Duodenal mucosa (tissue), 2 donors: ENCODE measurements at regions not wholly inside any gene's neighbourhood (a gene's known extent, or its start where the extent isn't known, plus 50 kb on each side); places are given as distances from the start of the nearest gene placed in this dataset.

Source experiments
- H3K27ac ChIP-seq: one replicate; pipeline ENCODE4 v1.7.0; 2013; ENCODE audit warnings: low read depth, low read length
- H3K27me3 ChIP-seq, 2 donors: one replicate each; pipeline ENCODE4 v1.7.0; 2013; ENCODE audit warnings: low read length in 2 of 2, control low read depth in 1 of 2; ENCODE audit not compliant: insufficient read depth in 2 of 2, control insufficient read depth in 1 of 2
- H3K36me3 ChIP-seq, 2 donors: one replicate each; pipeline ENCODE4 v1.7.0; 2013; ENCODE audit warnings: low read length in 2 of 2, control low read depth in 1 of 2; ENCODE audit not compliant: insufficient read depth in 2 of 2, control insufficient read depth in 1 of 2
- H3K4me1 ChIP-seq, 2 donors: one replicate each; pipeline ENCODE4 v1.7.0; 2013; ENCODE audit warnings: low read length in 2 of 2, control low read depth in 1 of 2; ENCODE audit not compliant: insufficient read depth in 2 of 2, control insufficient read depth in 1 of 2
- H3K4me3 ChIP-seq, 2 donors: one replicate each; pipeline ENCODE4 v1.7.0; 2013; ENCODE audit warnings: low read length in 2 of 2, low read depth in 1 of 2
- H3K9ac ChIP-seq, 2 donors: one replicate each; pipeline ENCODE4 v1.7.0; 2013; ENCODE audit warnings: low read length in 2 of 2, low read depth in 1 of 2
- H3K9me3 ChIP-seq, 2 donors: one replicate each; pipeline ENCODE4 v1.7.0; 2013; ENCODE audit warnings: low read length in 2 of 2, control low read depth in 1 of 2; ENCODE audit not compliant: control insufficient read depth in 1 of 2

GRCh38 chr14:95597784-95598211 is 62.9 kb downstream of the GLRX5 start:
- Histone ChIP-seq H3K9me3 (no peaks in the 10 kb centered on the region), H3K27me3 (peaks cover 23 to 29% of the 10 kb centered on the region in 2 donors), H3K9ac (no peak overlapping the region), H3K4me3 (no peak overlapping the region), H3K36me3 (no peaks in the 10 kb centered on the region), H3K4me1 (no peaks in the 10 kb centered on the region), H3K27ac (no peak overlapping the region)

GRCh38 chr14:95601650-95602049 is 66.8 kb downstream of the GLRX5 start:
- Histone ChIP-seq H3K27me3 (peaks cover 23 to 28% of the 10 kb centered on the region in 2 donors), H3K9me3 (no peaks in the 10 kb centered on the region)

GRCh38 chr14:95603415-95603814 is 68.6 kb downstream of the GLRX5 start:
- no peaks in the 10 kb centered on the region for H3K36me3 ChIP-seq
- no peaks in the 10 kb centered on the region for H3K4me1 ChIP-seq
- no peak overlapping the region for H3K9ac ChIP-seq
- peaks cover 14 to 18% of the 10 kb centered on the region in 2 donors for H3K27me3 ChIP-seq
- H3K9me3 ChIP-seq, result no peaks in the 10 kb centered on the region
- H3K4me3 ChIP-seq, result no peak overlapping the region
- no peak overlapping the region for H3K27ac ChIP-seq

More at GRCh38 chr14:95601650-95602049, 66.8 kb downstream of the GLRX5 start:
- Histone ChIP-seq H3K4me3 (no peak overlapping the region), H3K9ac (no peak overlapping the region), H3K36me3 (no peaks in the 10 kb centered on the region), H3K4me1 (no peaks in the 10 kb centered on the region), H3K27ac (no peak overlapping the region)

GRCh38 chr14:95606266-95606665 is 71.4 kb downstream of the GLRX5 start:
- H3K9me3 ChIP-seq, result no peaks in the 10 kb centered on the region
- H3K4me3 ChIP-seq, result no peak overlapping the region
- no peak overlapping the region for H3K27ac ChIP-seq
- H3K36me3 ChIP-seq, result no peaks in the 10 kb centered on the region
- H3K9ac ChIP-seq, result no peak overlapping the region
- H3K4me1 ChIP-seq, result no peaks in the 10 kb centered on the region
- H3K27me3 ChIP-seq, result peaks cover 7 to 25% of the 10 kb centered on the region in 2 donors

- Histone ChIP-seq H3K9me3 (no peaks in the 10 kb centered on the region), H3K4me3 (no peak overlapping the region), H3K27ac (no peak overlapping the region), H3K27me3 (peaks cover 0 to 19% of the 10 kb centered on the region in 2 donors), H3K36me3 (no peaks in the 10 kb centered on the region), H3K4me1 (no peaks in the 10 kb centered on the region), H3K9ac (no peak overlapping the region)
Observed at GRCh38 chr14:95608637-95609235, 73.9 kb downstream of the GLRX5 start.

- H3K9me3 ChIP-seq, result no peaks in the 10 kb centered on the region
- no peaks in the 10 kb centered on the region for H3K36me3 ChIP-seq
- no peak overlapping the region for H3K4me3 ChIP-seq
- no peaks in the 10 kb centered on the region for H3K4me1 ChIP-seq
- peaks cover 0 to 19% of the 10 kb centered on the region in 2 donors for H3K27me3 ChIP-seq
- no peak overlapping the region for H3K9ac ChIP-seq
- H3K27ac ChIP-seq, result no peak overlapping the region
Observed at GRCh38 chr14:95609398-95609990, 74.6 kb downstream of the GLRX5 start.

GRCh38 chr14:95611293-95611880 is 74.8 kb upstream of the TCL1B start:
- Histone ChIP-seq H3K9ac (no peak overlapping the region), H3K4me1 (no peaks in the 10 kb centered on the region), H3K9me3 (no peaks in the 10 kb centered on the region), H3K4me3 (no peak overlapping the region), H3K36me3 (no peaks in the 10 kb centered on the region), H3K27me3 (peaks cover 0 to 17% of the 10 kb centered on the region in 2 donors), H3K27ac (no peak overlapping the region)

GRCh38 chr14:95614349-95614748 is 71.9 kb upstream of the TCL1B start:
- Histone ChIP-seq H3K4me3 (no peak overlapping the region), H3K36me3 (no peaks in the 10 kb centered on the region), H3K27me3 (peaks cover 0 to 13% of the 10 kb centered on the region in 2 donors), H3K9me3 (no peaks in the 10 kb centered on the region), H3K9ac (no peak overlapping the region), H3K27ac (no peak overlapping the region), H3K4me1 (no peaks in the 10 kb centered on the region)

GRCh38 chr14:95616745-95617144 is 69.5 kb upstream of the TCL1B start:
- H3K27me3 ChIP-seq, result peaks cover 0 to 3% of the 10 kb centered on the region in 2 donors
- no peaks in the 10 kb centered on the region for H3K4me1 ChIP-seq
- H3K27ac ChIP-seq, result no peak overlapping the region
- H3K9me3 ChIP-seq, result no peaks in the 10 kb centered on the region
- H3K36me3 ChIP-seq, result no peaks in the 10 kb centered on the region
- H3K9ac ChIP-seq, result no peak overlapping the region
- no peak overlapping the region for H3K4me3 ChIP-seq

- H3K36me3 ChIP-seq, result no peaks in the 10 kb centered on the region
Observed at GRCh38 chr14:95619785-95620417, 66.3 kb upstream of the TCL1B start.

More at GRCh38 chr14:95619785-95620417, 66.3 kb upstream of the TCL1B start:
- Histone ChIP-seq H3K4me1 (no peaks in the 10 kb centered on the region), H3K9me3 (no peaks in the 10 kb centered on the region), H3K27me3 (peaks cover 0 to 3% of the 10 kb centered on the region in 2 donors), H3K27ac (no peak overlapping the region), H3K4me3 (no peak overlapping the region), H3K9ac (no peak overlapping the region)
